ENCODE measurements at regions not wholly inside any gene's neighbourhood (a gene's known extent, or its start where the extent isn't known, plus 50 kb on each side); places are given as distances from the start of the nearest gene placed in this dataset.

DNA sequence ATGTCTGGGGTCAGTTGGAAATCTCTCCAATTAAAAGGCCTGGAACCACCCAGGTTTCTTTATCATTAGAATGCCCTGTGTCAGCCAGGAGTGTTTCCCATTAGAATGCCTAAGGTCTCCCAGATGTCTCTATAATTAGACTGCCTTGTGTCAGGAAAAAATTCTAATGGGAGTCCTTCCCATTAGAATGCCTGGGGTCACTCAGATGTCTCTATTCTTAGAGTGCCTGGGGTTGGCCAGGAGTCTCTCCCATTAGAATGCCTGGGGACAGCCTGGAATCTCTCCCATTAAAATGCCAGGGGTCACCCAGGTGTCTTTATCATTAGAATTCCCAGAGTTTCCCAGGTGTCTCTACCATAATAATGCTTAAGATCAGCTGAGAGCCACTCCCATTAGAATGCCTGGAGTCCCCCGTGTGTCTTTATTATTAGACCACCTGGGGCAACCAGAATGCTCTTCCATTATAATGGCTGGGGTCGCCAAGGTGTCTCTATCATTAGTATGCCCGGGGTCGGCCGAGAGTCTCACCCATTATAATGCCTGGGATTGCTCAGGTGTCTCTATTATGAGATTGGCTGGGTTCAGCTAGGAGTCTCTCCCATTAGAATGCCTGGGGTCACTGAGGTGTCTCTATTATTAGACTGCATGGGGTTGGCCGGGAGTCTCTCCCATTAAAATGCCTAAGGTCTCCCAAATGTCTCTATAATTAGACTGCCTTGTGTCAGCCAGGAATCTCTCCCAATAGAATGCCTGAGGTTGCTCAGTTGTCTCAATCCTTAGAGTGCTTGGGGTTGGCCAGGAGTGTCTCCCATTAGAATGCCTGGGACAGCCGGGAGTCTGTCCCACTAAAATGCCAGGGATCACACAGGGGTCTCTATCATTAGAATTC is 2254.6 kb downstream of the TP53TG3F start:
- TF ChIP-seq EP300 (IDR thresholded peaks at IDR 0.05) (no peak), POLR2A (IDR thresholded peaks at IDR 0.05) (no peak)
- TF ChIP-seq, protein P1, sequence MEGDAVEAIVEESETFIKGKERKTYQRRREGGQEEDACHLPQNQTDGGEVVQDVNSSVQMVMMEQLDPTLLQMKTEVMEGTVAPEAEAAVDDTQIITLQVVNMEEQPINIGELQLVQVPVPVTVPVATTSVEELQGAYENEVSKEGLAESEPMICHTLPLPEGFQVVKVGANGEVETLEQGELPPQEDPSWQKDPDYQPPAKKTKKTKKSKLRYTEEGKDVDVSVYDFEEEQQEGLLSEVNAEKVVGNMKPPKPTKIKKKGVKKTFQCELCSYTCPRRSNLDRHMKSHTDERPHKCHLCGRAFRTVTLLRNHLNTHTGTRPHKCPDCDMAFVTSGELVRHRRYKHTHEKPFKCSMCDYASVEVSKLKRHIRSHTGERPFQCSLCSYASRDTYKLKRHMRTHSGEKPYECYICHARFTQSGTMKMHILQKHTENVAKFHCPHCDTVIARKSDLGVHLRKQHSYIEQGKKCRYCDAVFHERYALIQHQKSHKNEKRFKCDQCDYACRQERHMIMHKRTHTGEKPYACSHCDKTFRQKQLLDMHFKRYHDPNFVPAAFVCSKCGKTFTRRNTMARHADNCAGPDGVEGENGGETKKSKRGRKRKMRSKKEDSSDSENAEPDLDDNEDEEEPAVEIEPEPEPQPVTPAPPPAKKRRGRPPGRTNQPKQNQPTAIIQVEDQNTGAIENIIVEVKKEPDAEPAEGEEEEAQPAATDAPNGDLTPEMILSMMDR (IDR thresholded peaks at IDR 0.05) = no peak
